Activated CD8-positive, alpha-beta memory T cell treated with anti-CD3 and anti-CD28 coated beads for 48 hours (primary cell): ENCODE measurements at regions not wholly inside any gene's neighbourhood (a gene's known extent, or its start where the extent isn't known, plus 50 kb on each side); places are given as distances from the start of the nearest gene placed in this dataset.

ENCODE experiments used
- DNase-seq, 3 experiments: peaks; one replicate each; pipeline ENCODE4 v3.0.0-alpha.2; 2020; ENCODE audit warnings: low read depth in 2 of 3, low spot score in 2 of 3

- no peak for DNase-seq
These were observed 383.4 kb downstream of the VRK1 start for GRCh38 chr14:97180304-97181200.

DNA sequence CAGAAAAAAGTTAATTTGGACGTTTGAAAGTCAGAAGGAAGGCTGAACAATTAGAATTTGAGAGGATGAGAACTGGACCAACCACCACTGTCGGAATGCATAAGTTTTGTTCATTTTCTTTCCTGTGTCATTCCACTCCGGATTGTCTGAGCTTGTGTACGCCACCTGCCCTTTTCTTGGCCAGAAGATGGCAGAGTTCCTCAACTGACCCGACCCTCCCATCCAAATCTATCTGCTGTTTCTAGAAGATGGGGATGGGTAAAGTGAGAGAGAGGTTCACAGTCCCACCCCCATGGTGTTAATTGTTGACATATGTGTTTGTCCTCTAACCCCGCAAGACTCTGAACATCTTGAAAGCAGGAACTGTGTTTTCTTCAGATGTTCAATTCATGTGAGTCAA, 388.0 kb downstream of the VRK1 start:
- no peak for DNase-seq

GRCh38 chr14:97187916-97188315, 390.7 kb downstream of the VRK1 start:
- no peak for DNase-seq

DNA sequence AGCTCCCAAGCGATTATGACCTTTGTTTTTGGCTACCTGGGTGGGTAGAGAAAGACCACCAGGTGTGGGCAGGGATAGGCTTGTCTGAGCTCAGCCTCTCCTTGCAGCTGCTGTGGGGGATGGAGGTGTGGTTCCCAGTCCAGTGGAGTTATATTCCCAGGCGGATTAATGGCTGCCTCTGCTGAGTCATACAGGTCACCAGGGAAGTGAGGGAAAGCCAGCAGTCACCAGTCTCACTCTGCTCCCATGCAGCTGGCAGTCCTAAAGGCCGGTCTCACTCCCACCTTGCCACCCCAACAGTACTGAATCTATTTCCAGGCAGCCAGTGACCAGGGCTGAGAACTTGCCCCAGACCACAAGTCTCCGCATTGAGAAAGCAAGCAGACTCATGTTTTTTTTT, 399.2 kb downstream of the VRK1 start:
- no peak for DNase-seq

DNA sequence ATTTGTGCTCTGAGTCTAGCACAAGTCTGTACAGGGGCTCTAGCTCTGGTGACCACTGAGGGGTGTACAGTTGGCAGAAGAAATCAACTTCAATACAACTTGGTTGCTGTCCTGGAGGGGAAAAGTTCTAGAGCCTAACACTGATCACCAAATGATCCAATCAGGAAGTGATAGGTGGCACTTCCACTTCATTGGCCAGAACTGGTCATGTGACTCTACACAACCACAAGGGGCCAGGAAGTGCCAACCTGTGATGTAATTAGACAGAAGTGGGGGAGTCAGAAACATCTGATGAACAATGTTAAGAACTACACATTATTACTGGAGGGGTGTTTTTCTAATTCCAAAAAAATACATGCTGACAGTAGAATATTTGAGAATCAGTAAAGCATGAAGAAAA, 401.6 kb downstream of the VRK1 start:
- DNase-seq: no peak

DNA sequence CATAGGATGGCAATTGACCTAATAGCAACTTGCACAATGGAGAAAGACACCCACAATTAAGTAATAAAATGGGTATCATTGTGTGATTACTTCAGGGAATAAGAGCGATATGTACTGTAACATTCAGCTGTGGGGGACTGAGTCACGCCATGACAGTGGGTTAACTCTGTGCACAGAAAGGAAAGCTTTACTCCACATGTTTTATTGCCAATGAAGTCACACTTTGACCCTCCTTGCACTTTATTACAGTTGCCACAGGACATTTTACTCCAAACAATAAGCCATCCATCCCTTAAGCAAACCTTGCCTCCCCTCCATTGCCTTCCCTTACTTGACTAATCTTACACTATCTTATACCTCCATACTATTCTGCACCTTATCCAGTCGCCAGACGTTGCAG, 403.1 kb downstream of the VRK1 start:
- DNase-seq: no peak

- no peak for DNase-seq
These were observed 409.7 kb downstream of the VRK1 start for GRCh38 chr14:97206916-97207315.

DNA sequence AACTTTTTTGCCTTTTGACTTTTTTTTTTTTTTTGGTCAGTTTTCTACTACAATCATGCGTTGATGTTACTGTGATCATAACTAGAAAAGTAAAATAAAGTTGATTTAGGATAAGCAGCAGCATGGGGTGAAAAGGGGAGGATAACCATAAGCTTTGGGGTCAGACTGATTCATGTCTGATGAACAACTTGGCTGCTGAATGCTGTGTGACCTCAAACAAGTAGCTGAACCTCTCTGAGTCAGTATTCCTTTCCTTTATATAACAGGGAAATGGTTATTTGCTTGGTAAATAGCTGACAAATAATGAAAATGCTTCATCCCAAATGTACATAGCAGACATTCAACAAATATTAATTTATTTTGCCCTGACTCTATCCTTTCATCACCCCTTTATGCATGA, 413.0 kb downstream of the VRK1 start:
- no peak for DNase-seq

DNA sequence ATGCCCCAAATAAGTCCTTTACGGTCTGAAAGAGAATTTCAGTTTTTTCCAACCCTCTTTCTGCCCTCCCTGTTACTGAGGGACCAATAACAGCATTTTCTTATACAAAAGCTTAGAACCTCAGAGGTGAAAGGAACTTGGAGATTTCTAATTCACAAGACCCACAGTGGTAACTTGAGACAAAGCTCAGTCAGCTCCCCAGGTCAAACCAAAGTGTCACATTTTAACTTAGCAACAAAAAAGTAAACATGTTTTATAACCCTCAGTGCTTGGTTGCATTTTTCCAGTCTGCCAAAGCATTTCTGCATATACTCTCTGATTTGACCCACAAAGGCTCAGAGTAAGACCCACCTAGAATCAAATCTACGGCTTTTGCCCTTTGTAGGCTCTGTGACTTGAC, 415.2 kb downstream of the VRK1 start:
- DNase-seq: no peak

GRCh38 chr14:97213720-97214119, 416.5 kb downstream of the VRK1 start:
- no peak for DNase-seq

DNA sequence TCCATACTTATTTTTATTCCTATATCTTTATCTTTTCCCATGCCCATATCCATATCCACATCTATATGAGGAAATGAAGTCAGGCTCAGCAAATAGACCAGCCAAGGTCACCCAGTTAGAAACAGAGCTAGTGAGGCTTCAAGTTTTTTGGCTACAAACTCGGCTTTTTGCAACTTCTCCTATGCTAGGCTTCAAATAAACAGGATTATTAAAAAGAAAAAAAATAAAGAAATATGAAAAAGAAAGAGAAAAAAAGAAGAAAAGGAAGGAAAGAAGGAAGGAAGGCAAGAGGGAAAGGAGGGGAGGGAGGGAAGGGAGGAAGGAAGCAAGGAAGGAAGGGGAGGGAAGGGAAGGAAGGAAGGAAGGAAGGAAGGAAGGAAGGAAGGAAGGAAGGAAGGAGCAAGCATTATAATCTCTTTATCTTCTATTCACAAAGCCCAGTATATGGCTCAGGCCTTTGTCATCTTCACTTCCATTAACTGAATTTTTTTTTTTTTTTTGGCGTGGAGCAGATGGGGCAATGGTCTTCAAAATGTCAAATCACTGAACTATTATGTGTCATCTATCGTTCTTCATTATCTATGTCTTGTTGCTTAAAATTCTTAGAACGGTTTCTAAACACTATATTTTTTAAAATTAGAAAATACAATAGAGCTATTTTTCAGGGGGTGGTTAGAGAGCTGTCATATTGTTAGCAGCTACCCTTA, 418.2 kb downstream of the VRK1 start:
- no peak for DNase-seq

- DNase-seq: no peak
These were observed 420.1 kb downstream of the VRK1 start for GRCh38 chr14:97217111-97217885.

DNA sequence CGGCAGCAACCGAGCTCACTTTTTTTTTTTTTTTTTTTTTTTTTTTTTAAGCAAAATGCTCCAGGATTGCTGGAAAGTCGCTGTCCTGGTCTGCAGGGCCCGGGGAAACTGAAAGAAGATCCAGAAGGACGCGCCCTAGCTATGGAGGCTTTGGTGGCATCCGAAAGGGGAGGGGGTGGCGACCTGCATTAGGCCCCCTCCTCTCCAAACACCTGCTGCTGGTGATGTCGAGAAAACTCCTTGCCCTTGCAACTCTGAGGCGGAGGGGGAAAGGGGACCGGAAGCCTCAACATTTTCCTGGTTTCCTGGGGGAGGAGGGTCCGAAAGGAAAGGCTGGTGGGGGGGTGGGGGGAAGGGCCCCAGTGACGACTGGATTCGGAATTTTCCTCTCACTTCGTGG, 421.1 kb downstream of the VRK1 start:
- DNase-seq: peak in 1 of 3 experiments; percentile 1

- DNase-seq: peak in 1 of 3 experiments; percentile 11
These were observed 421.7 kb downstream of the VRK1 start for GRCh38 chr14:97218691-97219430.

- peak in 1 of 3 experiments; percentile 3 for DNase-seq
These were observed 422.3 kb downstream of the VRK1 start for GRCh38 chr14:97219431-97220017.

- DNase-seq: no peak
These were observed 424.5 kb downstream of the VRK1 start for GRCh38 chr14:97221572-97222285.

- no peak for DNase-seq
These were observed 426.8 kb downstream of the VRK1 start for GRCh38 chr14:97224016-97224415.

GRCh38 chr14:97230051-97230450, 432.9 kb downstream of the VRK1 start:
- no peak for DNase-seq

DNA sequence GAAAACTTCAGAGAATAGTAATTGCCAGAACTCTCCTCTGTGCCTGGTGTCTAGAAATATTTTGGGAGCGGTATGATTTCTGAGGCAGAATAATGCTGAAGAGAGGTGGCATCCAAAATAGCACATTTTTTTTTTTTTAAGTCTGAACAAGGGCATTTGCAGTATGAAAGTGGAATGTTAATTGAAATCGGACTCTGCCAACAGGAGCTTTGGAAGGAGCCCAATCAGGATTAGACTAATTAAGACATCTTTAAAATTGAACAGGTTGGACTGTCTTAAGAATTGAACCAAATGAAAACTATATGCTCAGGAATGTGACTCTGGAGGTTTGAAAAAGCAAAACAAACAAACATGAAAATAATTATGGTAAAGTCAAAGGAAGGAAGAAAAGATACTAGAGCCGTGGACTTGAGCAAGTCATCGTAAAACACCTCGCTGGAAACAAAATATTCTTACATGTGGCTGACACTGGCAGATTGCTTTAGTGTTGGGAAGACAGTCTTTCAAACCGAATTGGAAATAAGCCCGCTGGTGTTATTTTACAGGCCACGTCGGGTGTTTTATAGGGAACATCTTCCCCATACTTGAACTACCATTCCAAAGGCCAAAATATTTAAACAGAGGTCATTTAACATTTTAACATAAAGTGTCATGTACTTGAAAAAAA, 436.3 kb downstream of the VRK1 start:
- no peak for DNase-seq
